GM13977 (cell line): ENCODE measurements at regions not wholly inside any gene's neighbourhood (a gene's known extent, or its start where the extent isn't known, plus 50 kb on each side); places are given as distances from the start of the nearest gene placed in this dataset.

Experiments used
- DNase-seq: peaks from one replicate; pipeline ENCODE4 v3.0.0; 2012; ENCODE audit warnings: low spot score
- in situ Hi-C: fragments of 300-500 bp; cut with MboI; formaldehyde crosslinking; loops from one replicate; pipeline ENCODE4 v1.12.0; 2022; ENCODE audit warnings: low sequenced_read_pairs, low pct_unique_long_range_greater_than_20kb, mixed read lengths, inconsistent platforms; ENCODE audit not compliant: unreplicated experiment
- TF ChIP-seq, protein P1 (sequence below): IDR thresholded peaks from 2 replicates; pipeline ENCODE4 v1.5.1; 2012; ENCODE audit warnings: mild to moderate bottlenecking, control low read depth; ENCODE audit not compliant: insufficient read depth; ENCODE audit errors: extremely low read depth, missing control alignments

DNA sequence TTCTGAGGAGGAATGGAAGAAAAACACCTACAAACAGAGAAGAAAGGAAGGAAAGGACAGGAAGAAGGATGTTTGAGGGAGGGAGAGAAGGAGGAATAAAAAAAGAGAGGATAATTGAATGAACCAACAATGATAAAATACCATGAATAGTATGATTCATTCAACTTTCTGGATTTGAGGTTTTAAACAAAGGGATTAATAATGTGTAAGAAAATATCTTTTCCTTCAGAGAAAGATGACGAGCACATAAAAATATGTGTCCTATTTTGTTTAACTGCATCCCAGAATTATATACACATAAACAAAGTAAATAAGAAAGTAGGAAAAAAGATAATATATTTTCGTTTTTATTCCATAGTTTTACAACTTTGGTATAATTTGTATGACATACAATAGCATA lies 1380.4 kb downstream of the STIM2 start:
- in situ Hi-C loops: no loop called here
- TF ChIP-seq, protein P1, sequence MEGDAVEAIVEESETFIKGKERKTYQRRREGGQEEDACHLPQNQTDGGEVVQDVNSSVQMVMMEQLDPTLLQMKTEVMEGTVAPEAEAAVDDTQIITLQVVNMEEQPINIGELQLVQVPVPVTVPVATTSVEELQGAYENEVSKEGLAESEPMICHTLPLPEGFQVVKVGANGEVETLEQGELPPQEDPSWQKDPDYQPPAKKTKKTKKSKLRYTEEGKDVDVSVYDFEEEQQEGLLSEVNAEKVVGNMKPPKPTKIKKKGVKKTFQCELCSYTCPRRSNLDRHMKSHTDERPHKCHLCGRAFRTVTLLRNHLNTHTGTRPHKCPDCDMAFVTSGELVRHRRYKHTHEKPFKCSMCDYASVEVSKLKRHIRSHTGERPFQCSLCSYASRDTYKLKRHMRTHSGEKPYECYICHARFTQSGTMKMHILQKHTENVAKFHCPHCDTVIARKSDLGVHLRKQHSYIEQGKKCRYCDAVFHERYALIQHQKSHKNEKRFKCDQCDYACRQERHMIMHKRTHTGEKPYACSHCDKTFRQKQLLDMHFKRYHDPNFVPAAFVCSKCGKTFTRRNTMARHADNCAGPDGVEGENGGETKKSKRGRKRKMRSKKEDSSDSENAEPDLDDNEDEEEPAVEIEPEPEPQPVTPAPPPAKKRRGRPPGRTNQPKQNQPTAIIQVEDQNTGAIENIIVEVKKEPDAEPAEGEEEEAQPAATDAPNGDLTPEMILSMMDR: no peak
- no peak for DNase-seq

GRCh38 chr4:28247805-28248204 lies 1387.2 kb downstream of the STIM2 start:
- in situ Hi-C loops: no loop called here
- DNase-seq: no peak
- TF ChIP-seq, protein P1: no peak

- TF ChIP-seq, protein P1: no peak
- in situ Hi-C loops: no loop called here
- no peak for DNase-seq
Measured at GRCh38 chr4:28248269-28248668, 1387.6 kb downstream of the STIM2 start.

- in situ Hi-C loops: no loop called here
- TF ChIP-seq, protein P1: no peak
- no peak for DNase-seq
Measured at GRCh38 chr4:28250646-28251045, 1390.0 kb downstream of the STIM2 start.

DNA sequence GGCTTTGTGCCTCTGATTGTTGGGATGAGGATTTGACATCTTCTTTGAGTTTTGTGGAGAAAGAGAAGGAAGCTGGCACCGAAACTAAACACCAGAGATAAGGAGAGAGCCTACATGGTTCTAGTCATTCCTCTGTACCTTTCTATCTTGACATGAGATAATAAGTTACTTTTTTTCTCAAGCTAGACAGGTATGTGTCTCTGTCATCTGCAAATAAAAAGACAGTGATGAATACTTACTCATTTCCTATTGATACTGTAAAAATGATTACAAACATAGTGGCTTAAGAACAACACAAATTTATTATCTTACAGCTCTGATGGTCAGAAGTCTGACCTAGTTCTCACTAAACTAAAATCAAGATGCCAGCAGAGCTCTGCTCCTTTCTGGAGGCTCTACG lies 1391.2 kb downstream of the STIM2 start:
- no peak for DNase-seq
- in situ Hi-C loops: no loop called here
- TF ChIP-seq, protein P1: no peak

GRCh38 chr4:28254003-28254402 lies 1393.4 kb downstream of the STIM2 start:
- in situ Hi-C loops: no loop called here
- no peak for DNase-seq
- TF ChIP-seq, protein P1: no peak

DNA sequence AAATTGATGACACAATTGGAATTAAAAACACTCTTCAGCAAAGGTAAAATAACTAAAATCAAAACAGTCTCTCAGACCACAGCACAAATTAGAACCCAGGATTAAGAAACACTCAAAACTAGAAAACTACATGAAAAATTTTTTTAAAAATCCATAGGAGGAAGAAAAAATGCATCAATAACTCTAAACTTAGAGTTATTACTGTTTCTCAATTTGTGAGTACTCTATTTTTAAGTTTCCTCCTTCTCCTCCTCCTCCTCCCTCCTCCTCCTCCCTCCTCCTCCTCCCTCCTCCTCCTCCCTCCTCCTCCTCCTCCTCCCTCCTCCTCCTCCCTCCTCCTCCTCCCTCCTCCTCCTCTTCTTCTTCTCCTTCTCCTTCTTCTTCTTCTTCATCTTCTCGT lies 1395.7 kb downstream of the STIM2 start:
- in situ Hi-C loops: no loop called here
- no peak for DNase-seq
- TF ChIP-seq, protein P1: no peak
